Progenitor cell of endocrine pancreas (in vitro differentiated cells): ENCODE measurements at regions not wholly inside any gene's neighbourhood (a gene's known extent, or its start where the extent isn't known, plus 50 kb on each side); places are given as distances from the start of the nearest gene placed in this dataset.

Experiments used
- DNase-seq: peaks from one replicate; pipeline ENCODE4 v3.0.0; 2021; ENCODE audit warnings: low spot score; ENCODE audit not compliant: unreplicated experiment
- H3K27ac Mint-ChIP-seq: 2 replicates; pipeline ENCODE4 v1.8.0; 2021; ENCODE audit warnings: mild to moderate bottlenecking, moderate library complexity, mixed read lengths
- H3K27me3 Mint-ChIP-seq: 2 replicates; pipeline ENCODE4 v1.8.0; 2021; ENCODE audit warnings: mixed read lengths
- H3K36me3 Mint-ChIP-seq: 2 replicates; pipeline ENCODE4 v1.8.0; 2022; ENCODE audit warnings: mixed read lengths; ENCODE audit not compliant: insufficient read depth
- H3K4me1 Mint-ChIP-seq: 2 replicates; pipeline ENCODE4 v1.8.0; 2021; ENCODE audit warnings: low read depth, mixed read lengths
- H3K4me3 Mint-ChIP-seq: 2 replicates; pipeline ENCODE4 v1.8.0; 2021; ENCODE audit warnings: low read depth, mild to moderate bottlenecking, moderate library complexity, mixed read lengths
- H3K9me3 Mint-ChIP-seq: 2 replicates; pipeline ENCODE4 v1.8.0; 2021; ENCODE audit warnings: low read depth, mixed read lengths
- CTCF ChIP-seq: fragments of 200-600 bp; sonication (generic); IDR thresholded peaks from one replicate; pipeline ENCODE4 v1.5.0; 2021; ENCODE audit warnings: antibody characterized with exemption, mild to moderate bottlenecking; ENCODE audit not compliant: unreplicated experiment

GRCh38 chr4:43680421-43680820 is 768.2 kb downstream of the KCTD8 start:
- H3K4me3 Mint-ChIP-seq, result no peak overlapping the region
- no peak for TF ChIP-seq CTCF
- DNase-seq, result no peak
- H3K9me3 Mint-ChIP-seq, result no peaks in the 10 kb centered on the region
- no peaks in the 10 kb centered on the region for H3K27me3 Mint-ChIP-seq
- peaks cover 18% of the 10 kb centered on the region for H3K4me1 Mint-ChIP-seq
- H3K27ac Mint-ChIP-seq, result no peak overlapping the region
- no peaks in the 10 kb centered on the region for H3K36me3 Mint-ChIP-seq

- H3K36me3 Mint-ChIP-seq, result no peaks in the 10 kb centered on the region
- peaks cover 14% of the 10 kb centered on the region for H3K4me1 Mint-ChIP-seq
- DNase-seq, result no peak
- no peak overlapping the region for H3K4me3 Mint-ChIP-seq
- no peaks in the 10 kb centered on the region for H3K27me3 Mint-ChIP-seq
- no peak overlapping the region for H3K27ac Mint-ChIP-seq
- TF ChIP-seq CTCF, result no peak
- H3K9me3 Mint-ChIP-seq, result no peaks in the 10 kb centered on the region
Observed at GRCh38 chr4:43682551-43682950, 766.1 kb downstream of the KCTD8 start.

GRCh38 chr4:43690116-43690515 is 758.5 kb downstream of the KCTD8 start:
- H3K9me3 Mint-ChIP-seq, result peaks cover 19% of the 10 kb centered on the region
- DNase-seq, result no peak
- no peak overlapping the region for H3K4me3 Mint-ChIP-seq
- no peak overlapping the region for H3K27ac Mint-ChIP-seq
- no peaks in the 10 kb centered on the region for H3K36me3 Mint-ChIP-seq
- no peaks in the 10 kb centered on the region for H3K27me3 Mint-ChIP-seq
- H3K4me1 Mint-ChIP-seq, result no peaks in the 10 kb centered on the region
- no peak for TF ChIP-seq CTCF

- H3K36me3 Mint-ChIP-seq, result no peaks in the 10 kb centered on the region
- H3K27ac Mint-ChIP-seq, result no peak overlapping the region
- TF ChIP-seq CTCF, result no peak
- H3K4me3 Mint-ChIP-seq, result no peak overlapping the region
- no peaks in the 10 kb centered on the region for H3K27me3 Mint-ChIP-seq
- H3K9me3 Mint-ChIP-seq, result peaks cover 28% of the 10 kb centered on the region
- H3K4me1 Mint-ChIP-seq, result no peaks in the 10 kb centered on the region
- no peak for DNase-seq
Observed at GRCh38 chr4:43693876-43694275, 754.7 kb downstream of the KCTD8 start.

GRCh38 chr4:43709443-43709842 is 739.2 kb downstream of the KCTD8 start:
- DNase-seq, result no peak
- H3K4me3 Mint-ChIP-seq, result no peak overlapping the region
- no peaks in the 10 kb centered on the region for H3K4me1 Mint-ChIP-seq
- peaks cover 8% of the 10 kb centered on the region for H3K9me3 Mint-ChIP-seq
- H3K27me3 Mint-ChIP-seq, result no peaks in the 10 kb centered on the region
- peaks cover 1% of the 10 kb centered on the region for H3K36me3 Mint-ChIP-seq
- TF ChIP-seq CTCF, result no peak
- no peak overlapping the region for H3K27ac Mint-ChIP-seq
